GM12872 (cell line): ENCODE measurements at regions not wholly inside any gene's neighbourhood (a gene's known extent, or its start where the extent isn't known, plus 50 kb on each side); places are given as distances from the start of the nearest gene placed in this dataset.

Source experiments
- CTCF ChIP-seq: IDR thresholded peaks from 3 replicates; pipeline ENCODE4 v1.5.1; 2011; ENCODE audit warnings: low read depth, mild to moderate bottlenecking, low read length, moderate library complexity; ENCODE audit not compliant: insufficient read depth

GRCh38 chr1:193680924-193681316 lies 494.5 kb upstream of the B3GALT2 start:
- TF ChIP-seq CTCF = no peak

- no peak for TF ChIP-seq CTCF
Observed at GRCh38 chr1:193680247-193680923, 494.0 kb upstream of the B3GALT2 start.

- TF ChIP-seq CTCF = no peak
Observed at GRCh38 chr1:193677874-193678273, 491.5 kb upstream of the B3GALT2 start.

GRCh38 chr1:193676996-193677549 lies 490.7 kb upstream of the B3GALT2 start:
- no peak for TF ChIP-seq CTCF

GRCh38 chr1:193674292-193674944 lies 488.0 kb upstream of the B3GALT2 start:
- no peak for TF ChIP-seq CTCF

DNA sequence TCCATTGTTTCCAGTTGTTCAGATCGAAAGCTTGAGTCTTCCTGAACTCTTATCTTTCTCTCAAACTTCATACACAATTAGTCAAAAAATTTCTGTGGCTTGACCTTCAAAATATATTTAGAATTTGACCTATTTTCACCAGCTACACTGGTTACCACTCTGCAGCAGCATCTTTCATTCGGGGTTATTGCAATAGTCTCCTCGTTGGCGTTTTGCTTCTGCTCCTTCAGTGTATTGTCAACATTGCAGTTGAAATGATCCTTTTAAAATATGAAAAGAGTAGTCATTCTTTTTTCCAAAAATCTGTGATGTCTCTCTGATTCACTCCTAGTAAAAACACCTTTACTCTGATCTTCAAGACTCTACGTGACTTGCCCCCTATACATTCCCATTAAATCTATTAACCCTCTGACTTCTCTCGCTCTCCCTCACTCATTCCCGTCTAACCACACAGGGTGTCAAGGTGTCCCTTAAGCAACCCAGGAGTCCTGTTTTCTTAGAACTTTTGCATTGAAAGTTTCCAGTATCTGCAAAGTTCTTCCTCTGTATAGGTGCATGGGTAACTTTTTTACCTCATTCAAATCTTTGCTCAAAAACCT lies 480.2 kb upstream of the B3GALT2 start:
- TF ChIP-seq CTCF = no peak

- no peak for TF ChIP-seq CTCF
Observed at GRCh38 chr1:193663965-193664364, 477.6 kb upstream of the B3GALT2 start.
